Fibroblast of pulmonary artery (primary cell): ENCODE measurements at regions not wholly inside any gene's neighbourhood (a gene's known extent, or its start where the extent isn't known, plus 50 kb on each side); places are given as distances from the start of the nearest gene placed in this dataset.

ENCODE experiments used
- DNase-seq: peaks from one replicate; pipeline ENCODE4 v3.0.0-alpha.2; 2010; ENCODE audit warnings: low read depth
- H3K4me3 ChIP-seq: replicated peaks from 2 replicates; pipeline ENCODE4 v1.5.1; 2011; ENCODE audit warnings: low read depth, mild to moderate bottlenecking, control low read depth, low read length, moderate library complexity
- CTCF ChIP-seq: IDR thresholded peaks from 2 replicates; pipeline ENCODE4 v1.5.1; 2011; ENCODE audit warnings: mild to moderate bottlenecking, control low read depth, low read length, inconsistent platforms; ENCODE audit errors: missing control alignments

DNA sequence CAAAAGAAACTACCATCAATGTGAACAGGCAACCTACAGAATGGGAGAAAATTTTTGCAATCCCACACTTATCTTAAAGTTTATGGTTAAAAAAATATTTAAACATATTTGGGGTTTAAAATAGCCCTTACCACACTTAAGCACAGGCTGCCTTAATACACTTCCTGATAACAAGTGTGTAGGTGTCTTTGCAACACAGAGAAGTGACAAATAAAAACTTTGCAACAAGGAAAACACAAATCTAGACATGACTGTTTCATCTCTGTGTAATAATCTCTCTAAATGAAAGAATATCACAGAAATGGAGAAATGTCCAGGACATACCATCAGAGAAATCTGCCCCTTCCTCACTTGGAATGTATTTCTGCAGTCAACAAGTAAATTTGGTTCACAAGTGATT, 464.1 kb upstream of the ARHGEF26 start:
- H3K4me3 ChIP-seq, result no peak overlapping the region
- no peak for DNase-seq
- TF ChIP-seq CTCF, result no peak

GRCh38 chr3:153657461-153657860, 463.7 kb upstream of the ARHGEF26 start:
- H3K4me3 ChIP-seq, result no peak overlapping the region
- no peak for DNase-seq
- no peak for TF ChIP-seq CTCF

- no peak for TF ChIP-seq CTCF
- DNase-seq, result peak; percentile 42
- H3K4me3 ChIP-seq, result no peak overlapping the region
Observed at GRCh38 chr3:153658136-153658535, 463.1 kb upstream of the ARHGEF26 start.

DNA sequence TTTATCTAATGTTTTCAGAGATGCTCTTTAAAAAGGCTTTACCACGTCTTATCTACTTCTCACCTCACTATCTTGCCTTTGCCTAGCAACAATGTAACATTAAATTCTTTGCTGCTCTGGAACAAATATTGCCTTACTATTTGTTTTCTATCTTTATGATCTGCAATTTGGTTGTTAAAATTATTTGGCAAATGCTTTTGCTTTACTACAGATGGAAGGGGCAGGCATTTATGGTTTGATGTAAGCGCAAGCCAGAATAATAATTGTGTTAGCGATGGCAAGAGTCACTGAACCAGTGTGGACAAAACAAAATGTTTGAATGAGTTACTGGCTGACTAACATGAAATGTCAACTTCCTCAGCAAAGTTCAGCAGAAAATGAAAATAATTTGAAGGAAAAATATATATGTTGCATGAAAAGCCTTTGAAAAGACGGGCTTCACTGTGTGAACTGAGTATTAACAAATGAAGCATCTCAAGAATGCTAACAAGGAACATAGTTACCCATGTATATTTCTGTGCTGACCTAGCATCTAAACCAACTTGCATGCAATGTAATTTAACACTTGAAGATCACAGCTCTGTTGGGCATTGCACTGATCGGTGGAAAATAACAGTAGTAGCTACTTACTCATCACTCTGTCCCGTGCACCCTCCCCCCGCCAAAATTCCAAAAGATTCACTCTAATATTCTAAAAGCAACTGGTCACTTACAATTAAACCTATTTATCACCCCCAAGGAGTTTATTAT, 454.0 kb upstream of the ARHGEF26 start:
- no peak overlapping the region for H3K4me3 ChIP-seq
- no peak for TF ChIP-seq CTCF
- no peak for DNase-seq

GRCh38 chr3:153669527-153669926, 451.7 kb upstream of the ARHGEF26 start:
- DNase-seq, result no peak
- H3K4me3 ChIP-seq, result no peak overlapping the region
- TF ChIP-seq CTCF, result no peak

- no peak overlapping the region for H3K4me3 ChIP-seq
- no peak for TF ChIP-seq CTCF
- peak; percentile 4 for DNase-seq
Observed at GRCh38 chr3:153670577-153670976, 450.6 kb upstream of the ARHGEF26 start.

GRCh38 chr3:153673853-153674252, 447.3 kb upstream of the ARHGEF26 start:
- H3K4me3 ChIP-seq, result no peak overlapping the region
- TF ChIP-seq CTCF, result no peak
- no peak for DNase-seq
